ENCODE measurements at regions not wholly inside any gene's neighbourhood (a gene's known extent, or its start where the extent isn't known, plus 50 kb on each side); places are given as distances from the start of the nearest gene placed in this dataset.

DNA sequence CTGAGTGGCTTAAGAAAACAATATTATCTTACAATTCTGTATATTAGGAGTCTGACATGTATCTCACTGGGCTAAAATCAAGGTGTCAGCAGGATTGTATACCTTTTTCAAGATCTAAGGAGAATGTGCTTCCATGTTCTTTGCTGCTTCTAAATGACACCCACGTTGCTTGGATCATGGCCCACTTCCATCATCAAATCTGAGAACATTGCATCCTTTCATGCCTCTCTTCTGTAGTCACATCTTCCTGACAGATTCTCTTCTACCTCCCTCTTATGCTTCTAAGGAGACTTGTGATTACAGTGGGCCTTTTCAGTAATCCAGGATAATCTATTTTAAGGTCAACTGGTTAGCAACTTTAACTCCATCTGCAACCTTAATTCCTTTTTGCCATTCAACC is 499.4 kb downstream of the FAM181B start:
- TF ChIP-seq, protein P1, sequence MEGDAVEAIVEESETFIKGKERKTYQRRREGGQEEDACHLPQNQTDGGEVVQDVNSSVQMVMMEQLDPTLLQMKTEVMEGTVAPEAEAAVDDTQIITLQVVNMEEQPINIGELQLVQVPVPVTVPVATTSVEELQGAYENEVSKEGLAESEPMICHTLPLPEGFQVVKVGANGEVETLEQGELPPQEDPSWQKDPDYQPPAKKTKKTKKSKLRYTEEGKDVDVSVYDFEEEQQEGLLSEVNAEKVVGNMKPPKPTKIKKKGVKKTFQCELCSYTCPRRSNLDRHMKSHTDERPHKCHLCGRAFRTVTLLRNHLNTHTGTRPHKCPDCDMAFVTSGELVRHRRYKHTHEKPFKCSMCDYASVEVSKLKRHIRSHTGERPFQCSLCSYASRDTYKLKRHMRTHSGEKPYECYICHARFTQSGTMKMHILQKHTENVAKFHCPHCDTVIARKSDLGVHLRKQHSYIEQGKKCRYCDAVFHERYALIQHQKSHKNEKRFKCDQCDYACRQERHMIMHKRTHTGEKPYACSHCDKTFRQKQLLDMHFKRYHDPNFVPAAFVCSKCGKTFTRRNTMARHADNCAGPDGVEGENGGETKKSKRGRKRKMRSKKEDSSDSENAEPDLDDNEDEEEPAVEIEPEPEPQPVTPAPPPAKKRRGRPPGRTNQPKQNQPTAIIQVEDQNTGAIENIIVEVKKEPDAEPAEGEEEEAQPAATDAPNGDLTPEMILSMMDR (IDR thresholded peaks at IDR 0.05): no peak
- no peak for TF ChIP-seq POLR2A (IDR thresholded peaks at IDR 0.05)

Data from adrenal gland (tissue), 5 donors.